Tibial nerve (tissue), 4 donors: ENCODE measurements at regions not wholly inside any gene's neighbourhood (a gene's known extent, or its start where the extent isn't known, plus 50 kb on each side); places are given as distances from the start of the nearest gene placed in this dataset.

Source experiments
- DNase-seq, 2 donors: peaks; one replicate each; pipeline ENCODE4 v3.0.0-alpha.2; 2019; ENCODE audit warnings: low spot score in 2 of 2
- H3K27ac ChIP-seq, 4 donors: fragments of 200-600 bp; sonication (generic) in 3 of 4; one replicate each; pipeline ENCODE4 v1.5.1; 2017 to 2019; ENCODE audit warnings: mild to moderate bottlenecking in 1 of 4
- H3K27me3 ChIP-seq, 2 donors: fragments of 200-600 bp; sonication (generic) in 1 of 2; one replicate each; pipeline versions ENCODE4 v1.5.1 to v1.6.0; 2017 to 2019
- H3K36me3 ChIP-seq, 3 donors: fragments of 200-600 bp; sonication (generic); one replicate each; pipeline ENCODE4 v1.5.1; 2018 to 2019
- H3K4me1 ChIP-seq, 4 donors: fragments of 200-600 bp; sonication (generic) in 3 of 4; one replicate each; pipeline ENCODE4 v1.5.1; 2017 to 2019
- H3K4me3 ChIP-seq, 4 donors: fragments of 200-600 bp; sonication (generic) in 3 of 4; one replicate each; pipeline ENCODE4 v1.5.1; 2017 to 2019; ENCODE audit warnings: mild to moderate bottlenecking in 1 of 4, moderate library complexity in 1 of 4
- H3K9me3 ChIP-seq, 4 donors: fragments of 200-600 bp; sonication (generic) in 3 of 4; one replicate each; pipeline ENCODE4 v1.5.1; 2017 to 2019
- EP300 ChIP-seq, 2 donors: sonication (generic); formaldehyde crosslinking; IDR thresholded peaks; one replicate each; pipeline ENCODE4 v1.6.1; 2017; ENCODE audit warnings: antibody characterized with exemption in 2 of 2, mild to moderate bottlenecking in 1 of 2
- POLR2A ChIP-seq, 2 donors: fragments of 450-650 bp; IDR thresholded peaks; one replicate each; pipeline ENCODE4 v1.6.1; 2017; ENCODE audit warnings: antibody characterized with exemption in 2 of 2, mild to moderate bottlenecking in 2 of 2, moderate library complexity in 2 of 2
- WGBS, 2 donors: methylation state at CpG; one replicate each; pipeline ENCODE4 v1.1.5; 2018; 5-methylcytosine and 5-hydroxymethylcytosine counted together
- TF ChIP-seq, protein P1 (sequence below), 5 experiments: fragments of 200-600 bp in 3 of 5; fragments of 450-650 bp in 2 of 5; sonication (generic) in 3 of 5; IDR thresholded peaks; one replicate each; pipeline ENCODE4 v1.5.1; 2016 to 2019; ENCODE audit warnings: antibody characterized with exemption in 5 of 5, mild to moderate bottlenecking in 3 of 5, moderate library complexity in 2 of 5

DNA sequence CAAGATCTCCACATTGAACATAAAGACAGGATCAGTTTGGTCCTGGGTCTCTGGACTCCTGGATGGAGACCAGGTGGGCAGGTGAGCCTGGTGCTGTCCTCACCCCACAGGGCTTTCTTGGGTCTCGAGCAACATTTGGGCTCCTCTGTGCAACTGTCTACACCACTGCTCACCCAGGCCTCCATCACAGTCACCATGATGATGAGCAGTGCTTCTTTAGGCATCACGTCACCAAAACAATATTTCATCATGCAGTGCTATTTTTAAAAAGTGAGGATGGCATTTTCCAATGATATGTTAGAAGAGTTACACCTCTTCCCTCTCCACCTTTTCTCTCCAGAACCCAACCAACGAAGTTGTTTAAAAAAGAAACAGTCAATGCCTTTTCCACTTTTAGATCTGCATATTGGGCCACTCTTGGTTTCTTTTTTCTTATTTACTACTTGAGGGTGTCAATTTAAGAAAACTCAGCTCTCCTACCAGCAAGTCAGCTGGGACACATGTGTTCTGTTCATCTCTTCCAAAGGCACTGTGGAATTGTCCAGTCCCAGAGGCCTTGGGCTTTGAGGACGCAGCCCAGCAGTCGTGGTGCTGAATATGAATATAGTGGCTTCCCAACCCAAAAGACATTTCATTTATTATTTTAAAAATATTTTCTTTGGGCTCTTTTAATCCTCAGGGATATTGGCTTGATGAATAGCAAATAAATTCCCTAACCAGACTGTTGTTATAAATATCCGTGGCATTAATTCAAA lies 405.7 kb downstream of the KCNRG start:
- no peaks in the 10 kb centered on the region for H3K9me3 ChIP-seq
- TF ChIP-seq EP300 (IDR thresholded peaks at IDR 0.05) (no peak), POLR2A (IDR thresholded peaks at IDR 0.05) (no peak)
- TF ChIP-seq, protein P1, sequence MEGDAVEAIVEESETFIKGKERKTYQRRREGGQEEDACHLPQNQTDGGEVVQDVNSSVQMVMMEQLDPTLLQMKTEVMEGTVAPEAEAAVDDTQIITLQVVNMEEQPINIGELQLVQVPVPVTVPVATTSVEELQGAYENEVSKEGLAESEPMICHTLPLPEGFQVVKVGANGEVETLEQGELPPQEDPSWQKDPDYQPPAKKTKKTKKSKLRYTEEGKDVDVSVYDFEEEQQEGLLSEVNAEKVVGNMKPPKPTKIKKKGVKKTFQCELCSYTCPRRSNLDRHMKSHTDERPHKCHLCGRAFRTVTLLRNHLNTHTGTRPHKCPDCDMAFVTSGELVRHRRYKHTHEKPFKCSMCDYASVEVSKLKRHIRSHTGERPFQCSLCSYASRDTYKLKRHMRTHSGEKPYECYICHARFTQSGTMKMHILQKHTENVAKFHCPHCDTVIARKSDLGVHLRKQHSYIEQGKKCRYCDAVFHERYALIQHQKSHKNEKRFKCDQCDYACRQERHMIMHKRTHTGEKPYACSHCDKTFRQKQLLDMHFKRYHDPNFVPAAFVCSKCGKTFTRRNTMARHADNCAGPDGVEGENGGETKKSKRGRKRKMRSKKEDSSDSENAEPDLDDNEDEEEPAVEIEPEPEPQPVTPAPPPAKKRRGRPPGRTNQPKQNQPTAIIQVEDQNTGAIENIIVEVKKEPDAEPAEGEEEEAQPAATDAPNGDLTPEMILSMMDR (IDR thresholded peaks at IDR 0.05): no peak
- peaks cover 0 to 48% (median 12%) of the 10 kb centered on the region in 4 donors for H3K4me1 ChIP-seq
- H3K36me3 ChIP-seq: no peaks in the 10 kb centered on the region
- H3K27ac ChIP-seq: peak overlapping the region in 1 of 4 donors; percentile 29
- DNase-seq: no peak
- no peaks in the 10 kb centered on the region for H3K27me3 ChIP-seq
- 67 to 69% methylated on average over 6 of the region's 6 CpGs for WGBS, 2 donors
- H3K4me3 ChIP-seq: no peak overlapping the region

DNA sequence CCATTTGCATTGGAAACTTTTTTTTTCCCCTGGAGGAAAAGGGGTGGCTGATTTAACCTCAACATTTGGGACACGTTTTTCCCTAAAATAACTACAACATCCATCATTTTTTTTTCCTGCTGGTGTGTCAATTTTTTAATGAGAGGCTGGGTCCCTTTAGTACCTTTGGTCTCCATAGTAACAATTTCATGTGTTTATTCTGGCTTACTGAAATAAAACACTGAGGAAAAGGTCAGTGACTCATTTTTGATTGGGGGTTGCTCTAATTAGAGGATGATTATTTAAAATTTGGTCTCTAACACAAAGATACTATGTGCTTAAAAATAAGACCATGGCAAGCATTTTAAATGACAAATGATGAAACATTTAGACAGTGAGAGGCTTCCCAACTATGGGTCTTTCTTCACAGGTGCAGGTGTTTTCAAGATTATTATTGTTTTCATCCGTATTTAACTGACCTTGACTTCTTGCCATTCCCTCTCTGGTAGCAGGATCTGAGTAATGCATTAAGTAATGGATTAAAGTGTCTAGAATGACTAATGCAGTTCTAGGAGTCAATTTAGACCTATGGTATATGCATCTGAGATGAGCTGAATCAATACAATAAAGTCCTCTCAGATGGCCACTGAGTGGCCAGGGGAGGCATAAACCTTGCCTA lies 406.4 kb downstream of the KCNRG start:
- TF ChIP-seq, protein P1 (IDR thresholded peaks at IDR 0.05): no peak
- TF ChIP-seq EP300 (IDR thresholded peaks at IDR 0.05) (no peak), POLR2A (IDR thresholded peaks at IDR 0.05) (no peak)
- WGBS, 2 donors: 22 to 28% methylated on average over 2 of the region's 2 CpGs
- no peak for DNase-seq
- no peaks in the 10 kb centered on the region for H3K27me3 ChIP-seq
- H3K4me1 ChIP-seq: peaks cover 0 to 48% (median 12%) of the 10 kb centered on the region in 4 donors
- no peak overlapping the region for H3K4me3 ChIP-seq
- H3K36me3 ChIP-seq: no peaks in the 10 kb centered on the region
- H3K27ac ChIP-seq: no peak overlapping the region
- H3K9me3 ChIP-seq: no peaks in the 10 kb centered on the region

DNA sequence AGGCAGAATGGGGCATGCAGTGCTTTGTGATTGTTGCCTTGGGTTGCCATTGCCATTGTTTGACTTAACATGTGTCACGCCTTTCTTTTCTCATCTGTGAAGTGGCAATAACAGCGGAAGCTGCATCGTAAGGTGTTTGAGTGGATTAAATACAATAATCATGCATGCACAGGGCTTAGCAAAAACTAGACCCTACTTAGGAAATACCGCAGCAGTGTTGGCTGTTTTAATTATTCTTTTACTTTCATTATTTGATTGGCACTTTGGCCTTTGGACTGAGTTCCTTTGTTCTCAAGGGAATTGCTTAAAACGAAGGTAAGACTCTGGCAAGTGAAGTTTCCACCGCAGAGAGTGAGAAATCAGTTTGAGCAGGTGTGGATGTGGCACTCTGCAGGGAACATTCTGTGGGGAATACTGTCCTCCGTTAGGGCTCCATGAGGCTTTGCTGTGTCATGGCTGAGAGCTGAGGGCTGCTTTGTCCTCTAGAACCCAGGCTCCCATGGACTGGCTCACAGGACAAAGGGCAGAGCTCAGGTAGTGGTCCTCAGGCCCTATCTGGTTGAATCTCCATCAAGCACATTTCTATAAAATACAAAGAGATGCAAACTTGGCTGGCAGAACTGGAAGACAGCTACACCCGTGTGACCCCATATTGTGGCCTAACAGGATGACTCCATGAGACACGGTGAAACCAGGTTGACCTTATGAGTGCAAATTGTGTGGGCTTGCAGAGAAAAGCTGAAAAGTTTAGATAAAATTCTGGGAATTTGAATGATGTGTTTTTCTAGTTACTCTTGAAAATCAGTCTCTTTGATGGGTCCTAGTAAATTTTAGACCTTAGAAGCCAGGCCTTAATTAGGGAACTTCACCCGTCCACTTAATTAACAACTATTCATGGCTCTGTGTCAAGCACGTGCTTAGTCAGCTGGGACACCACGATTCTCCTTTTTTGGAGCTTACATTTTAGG lies 407.2 kb downstream of the KCNRG start:
- TF ChIP-seq EP300 (IDR thresholded peaks at IDR 0.05) (no peak), POLR2A (IDR thresholded peaks at IDR 0.05) (no peak)
- TF ChIP-seq, protein P1 (IDR thresholded peaks at IDR 0.05): no peak
- peaks cover 0 to 48% (median 12%) of the 10 kb centered on the region in 4 donors for H3K4me1 ChIP-seq
- no peak for DNase-seq
- H3K4me3 ChIP-seq: no peak overlapping the region
- no peaks in the 10 kb centered on the region for H3K27me3 ChIP-seq
- H3K36me3 ChIP-seq: no peaks in the 10 kb centered on the region
- H3K9me3 ChIP-seq: no peaks in the 10 kb centered on the region
- WGBS, 2 donors: 73 to 78% methylated on average over 12 of the region's 12 CpGs
- no peak overlapping the region for H3K27ac ChIP-seq

DNA sequence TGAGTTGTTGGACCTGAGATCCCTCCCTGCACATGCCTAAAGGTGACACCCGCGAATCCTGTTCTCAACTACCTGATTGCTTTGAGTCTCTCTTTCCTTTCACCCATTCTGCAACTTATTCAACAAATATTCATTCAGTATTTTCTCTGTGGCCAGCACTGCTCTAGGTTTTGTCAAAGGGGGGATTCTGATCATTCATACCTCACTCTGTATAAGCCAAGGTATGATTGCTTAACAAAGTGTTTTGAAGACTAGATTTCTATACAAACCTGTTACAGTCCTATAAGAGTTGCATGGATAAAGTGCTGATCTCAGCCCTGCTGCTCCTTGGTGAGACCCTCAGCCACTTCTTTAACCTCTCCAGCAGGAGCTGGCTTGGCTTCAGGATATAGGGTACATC lies 409.7 kb downstream of the KCNRG start:
- Histone ChIP-seq H3K27me3 (no peaks in the 10 kb centered on the region), H3K9me3 (no peaks in the 10 kb centered on the region), H3K4me1 (peaks cover 0 to 40% (median 7%) of the 10 kb centered on the region in 4 donors), H3K36me3 (no peaks in the 10 kb centered on the region), H3K4me3 (no peak overlapping the region), H3K27ac (no peak overlapping the region)
- TF ChIP-seq, protein P1 (IDR thresholded peaks at IDR 0.05): no peak
- no peak for TF ChIP-seq EP300 (IDR thresholded peaks at IDR 0.05)
- no peak for TF ChIP-seq POLR2A (IDR thresholded peaks at IDR 0.05)
- DNase-seq: no peak
- WGBS, 2 donors: 92 to 97% methylated on average over 2 of the region's 2 CpGs
